Heart left ventricle (tissue), 16 donors: ENCODE measurements at regions not wholly inside any gene's neighbourhood (a gene's known extent, or its start where the extent isn't known, plus 50 kb on each side); places are given as distances from the start of the nearest gene placed in this dataset.

Source experiments
- ATAC-seq, 4 donors: fragments of 200-7000 bp; cut with Tn5 transposase; one replicate each; pipeline ENCODE4 v1.9.1; 2020 to 2022; ENCODE audit warnings: moderate library complexity in 4 of 4, mild to moderate bottlenecking in 3 of 4, moderate number of reproducible peaks in 1 of 4
- DNase-seq, 5 donors: peaks; one replicate each; pipeline ENCODE4 v3.0.0-alpha.2; 2020
- H3K27ac ChIP-seq, 12 donors: fragments of 200-600 bp; sonication (generic) in 4 of 12; one replicate each; pipeline versions ENCODE4 v1.5.0 to v1.8.0; 2016 to 2022; ENCODE audit warnings: mild to moderate bottlenecking in 2 of 12
- H3K27me3 ChIP-seq, 9 donors: fragments of 200-600 bp; sonication (generic) in 2 of 9; one replicate each; pipeline versions ENCODE4 v1.5.1 to v1.8.0; 2016 to 2022; ENCODE audit warnings: mild to moderate bottlenecking in 3 of 9
- H3K36me3 ChIP-seq, 9 donors: fragments of 200-600 bp; sonication (generic) in 2 of 9; one replicate each; pipeline versions ENCODE4 v1.5.0 to v1.8.0; 2018 to 2022; ENCODE audit warnings: mild to moderate bottlenecking in 2 of 9
- H3K4me1 ChIP-seq, 12 donors: fragments of 200-600 bp; sonication (generic) in 4 of 12; one replicate each; pipeline versions ENCODE4 v1.5.0 to v1.8.0; 2016 to 2022; ENCODE audit warnings: mild to moderate bottlenecking in 3 of 12
- H3K4me3 ChIP-seq, 12 donors: fragments of 200-600 bp; sonication (generic) in 4 of 12; one replicate each; pipeline versions ENCODE4 v1.5.0 to v1.8.0; 2017 to 2022; ENCODE audit warnings: mild to moderate bottlenecking in 9 of 12, moderate library complexity in 4 of 12
- H3K9me3 ChIP-seq, 12 donors: fragments of 200-600 bp; sonication (generic) in 4 of 12; one replicate each; pipeline versions ENCODE4 v1.5.0 to v1.8.0; 2016 to 2022; ENCODE audit warnings: mild to moderate bottlenecking in 1 of 12
- CTCF ChIP-seq, 12 donors: fragments of 200-600 bp; sonication (generic) in 4 of 12; IDR thresholded peaks; one replicate each; pipeline versions ENCODE4 v1.5.0 to v1.8.0; 2018 to 2022; ENCODE audit warnings: antibody characterized with exemption in 12 of 12, mild to moderate bottlenecking in 5 of 12
- POLR2A ChIP-seq, 2 donors: fragments of 450-650 bp; IDR thresholded peaks; one replicate each; pipeline ENCODE4 v1.6.1; 2017; ENCODE audit warnings: antibody characterized with exemption in 2 of 2, mild to moderate bottlenecking in 2 of 2, moderate library complexity in 2 of 2
- WGBS, 4 donors: extraction: QIAGEN DNeasy Blood & Tissue Kit in 2 of 4; methylation state at CpG; one replicate each; pipeline versions ENCODE4 v1.1.5 to v1.1.7; 2013 to 2018; 5-methylcytosine and 5-hydroxymethylcytosine counted together
- intact Hi-C, 10 donors: fragments of 100-400 bp; cut with DNase I; formaldehyde crosslinking; loops; one replicate each; pipeline versions ENCODE4 v1.11.1 to v1.14.2; 2022
- donor health status: ischemic (EF 13 %, LVEDD 7.1; RV severe dilation, severe dysfunction).
- donor health status: healthy with polysubstance abuse.
- donor health status: DM: no; HTN: yes; CAD: no.
- donor health status: DM: no; HTN: no; CAD: no.
- donor health status: ischemic (EF 25% LVEDD 6.9; RV normal size, moderate dysfunction).
- donor health status: ischemic (EF 25% LVEDD 5.7; RV mildly dilated, moderate dysfunction).
- donor health status: healthy.
- donor health status: DM: yes; HTN: yes; CAD: no.
- donor health status: ischemic (EF 35%, LVEDD 5.7; RV mildly dilated, moderate dysfunction).
- donor health status: nonischemic (EF 11% LVEDD 7.7; RV severe dilation, severe dysfunction).
- donor health status: DM: yes; HTN: yes; CAD: no.
- donor health status: PGD.
- donor health status: ischemic (EF 29% LVEDD 5.4; RV normal size, mild dysfunction).
- donor health status: nonischemic (EF 23%, LVEDD 6.1; RV moderate dilation, normal function).

DNA sequence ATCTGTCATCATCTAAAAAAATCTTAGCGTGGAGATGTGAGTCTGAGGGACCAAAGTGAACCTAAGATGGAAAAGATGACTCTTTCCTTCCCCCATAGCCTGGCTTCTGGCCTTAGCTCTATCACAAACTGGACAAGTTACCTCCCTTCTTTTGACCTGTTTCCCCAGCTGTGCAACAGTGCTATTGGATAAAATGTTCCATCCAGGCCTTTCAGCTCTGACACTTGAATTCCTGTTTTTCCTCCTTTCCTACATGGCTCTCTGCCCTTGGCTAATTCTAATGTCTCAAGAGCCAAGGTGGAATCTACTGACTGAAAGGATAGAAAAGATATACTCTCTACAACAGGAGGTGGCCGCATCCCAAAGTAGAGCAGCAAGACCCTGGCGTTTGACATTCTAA, 84.5 kb upstream of the ARHGEF9 start:
- Histone ChIP-seq H3K4me1 (no peaks in the 10 kb centered on the region), H3K9me3 (peaks cover 0 to 5% (median 0%) of the 10 kb centered on the region in 12 donors), H3K27me3 (no peaks in the 10 kb centered on the region), H3K36me3 (no peaks in the 10 kb centered on the region), H3K27ac (no peak overlapping the region), H3K4me3 (no peak overlapping the region)
- peak in 1 of 4 donors; percentile 30 for ATAC-seq
- no peak for DNase-seq
- WGBS, 4 donors, result 68 to 84% (median 77%) methylated on average over 3 of the region's 3 CpGs
- intact Hi-C loops, result no loop called here
- TF ChIP-seq POLR2A (IDR thresholded peaks at IDR 0.05), result no peak
- TF ChIP-seq CTCF (IDR thresholded peaks at IDR 0.05), result no peak

- H3K4me1 ChIP-seq, result no peaks in the 10 kb centered on the region
- H3K27me3 ChIP-seq, result peaks cover 0 to 3% (median 0%) of the 10 kb centered on the region in 9 donors
- ATAC-seq, result no peak
- H3K27ac ChIP-seq, result no peak overlapping the region
- TF ChIP-seq POLR2A (IDR thresholded peaks at IDR 0.05), result no peak
- no peak for TF ChIP-seq CTCF (IDR thresholded peaks at IDR 0.05)
- no peaks in the 10 kb centered on the region for H3K9me3 ChIP-seq
- no peak for DNase-seq
- no peaks in the 10 kb centered on the region for H3K36me3 ChIP-seq
- H3K4me3 ChIP-seq, result no peak overlapping the region
- intact Hi-C loops, result no loop called here
Measured at GRCh38 chrX:63855896-63856295, 70.9 kb upstream of the ARHGEF9 start.

DNA sequence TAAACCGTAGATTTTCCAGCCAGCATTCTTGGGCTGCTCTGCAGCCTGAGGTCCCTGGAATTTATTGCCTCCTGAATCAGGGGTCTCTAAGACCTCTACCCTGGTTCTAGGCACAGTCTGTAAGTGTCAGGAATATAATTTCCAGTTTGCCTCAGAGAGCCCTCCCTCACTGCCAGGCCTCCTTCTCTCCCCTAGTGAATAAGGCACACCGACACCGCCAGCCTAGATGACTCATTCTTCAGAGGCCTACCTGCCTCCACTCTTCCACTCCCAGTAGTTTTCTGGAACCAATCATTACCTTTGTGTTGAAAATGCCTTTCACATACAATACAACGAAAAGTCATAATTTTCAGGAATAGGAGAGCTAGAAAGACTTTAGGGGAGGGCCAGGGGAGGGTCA, 50.3 kb upstream of the ARHGEF9 start:
- Histone ChIP-seq H3K36me3 (no peaks in the 10 kb centered on the region), H3K4me1 (no peaks in the 10 kb centered on the region), H3K4me3 (no peak overlapping the region), H3K9me3 (no peaks in the 10 kb centered on the region), H3K27me3 (peaks cover 0 to 22% (median 0%) of the 10 kb centered on the region in 9 donors), H3K27ac (no peak overlapping the region)
- intact Hi-C loops, result no loop called here
- 73 to 92% (median 86%) methylated on average over 4 of the region's 4 CpGs for WGBS, 4 donors
- no peak for ATAC-seq
- no peak for DNase-seq
- TF ChIP-seq CTCF (IDR thresholded peaks at IDR 0.05) (no peak), POLR2A (IDR thresholded peaks at IDR 0.05) (no peak)
